ENCODE measurements at regions not wholly inside any gene's neighbourhood (a gene's known extent, or its start where the extent isn't known, plus 50 kb on each side); places are given as distances from the start of the nearest gene placed in this dataset.

- no peak for TF ChIP-seq CTCF (IDR thresholded peaks at IDR 0.05; ENCODE audit: low read depth, low read length, poor library complexity, severe bottlenecking)
- no peak for TF ChIP-seq EZH2phosphoT487 (IDR thresholded peaks at IDR 0.05; ENCODE audit: borderline replicate concordance, low read length)
These were observed 117.1 kb upstream of the IRX4 start for GRCh38 chr5:1999794-2000193.

Measured in DOHH2 (cell line).